Body of pancreas (tissue), 4 donors: ENCODE measurements at regions not wholly inside any gene's neighbourhood (a gene's known extent, or its start where the extent isn't known, plus 50 kb on each side); places are given as distances from the start of the nearest gene placed in this dataset.

Experiments
- CTCF ChIP-seq, 7 experiments: fragments of 450-650 bp in 4 of 7; fragments of 200-600 bp in 3 of 7; sonication (generic) in 3 of 7; IDR thresholded peaks; one replicate each; pipeline ENCODE4 v1.5.1; 2016 to 2019; ENCODE audit warnings: antibody characterized with exemption in 7 of 7
- POLR2A ChIP-seq, 3 donors: fragments of 450-650 bp; IDR thresholded peaks; one replicate each; pipeline ENCODE4 v1.6.1; 2016; ENCODE audit warnings: antibody characterized with exemption in 3 of 3, mild to moderate bottlenecking in 2 of 3

GRCh38 chr10:8568401-8568800 lies 513.9 kb downstream of the GATA3 start:
- TF ChIP-seq CTCF (IDR thresholded peaks at IDR 0.05) = no peak
- TF ChIP-seq POLR2A (IDR thresholded peaks at IDR 0.05) = no peak
